H1 (cell line): ENCODE measurements at regions not wholly inside any gene's neighbourhood (a gene's known extent, or its start where the extent isn't known, plus 50 kb on each side); places are given as distances from the start of the nearest gene placed in this dataset.

Experiments used
- ATF2 ChIP-seq: IDR thresholded peaks from 2 replicates; pipeline ENCODE4 v1.6.1; 2012; ENCODE audit warnings: low read length, inconsistent platforms
- CTCF ChIP-seq, 3 experiments: IDR thresholded peaks; 1 replicate in 2 of 3; 2 replicates in 1 of 3; pipeline versions ENCODE4 v1.5.1 to v1.6.1; 2011; ENCODE audit warnings: low read length in 3 of 3, mild to moderate bottlenecking in 3 of 3, inconsistent platforms in 2 of 3, low read depth in 1 of 3, moderate library complexity in 1 of 3; ENCODE audit not compliant: insufficient read depth in 1 of 3; ENCODE audit errors: control extremely low read depth in 1 of 3
- JUND ChIP-seq: IDR thresholded peaks from 2 replicates; pipeline ENCODE4 v1.6.1; 2011; ENCODE audit warnings: mild to moderate bottlenecking, improper control_type of control experiment, low read length
- RAD21 ChIP-seq, 2 experiments: IDR thresholded peaks in 1 of 2; conservative IDR thresholded peaks in 1 of 2; 2 replicates each; pipeline ENCODE4 v1.6.1; 2011; ENCODE audit warnings: low read depth in 2 of 2, low read length in 2 of 2, improper control_type of control experiment in 1 of 2, inconsistent platforms in 1 of 2, mild to moderate bottlenecking in 1 of 2, moderate library complexity in 1 of 2

- TF ChIP-seq ATF2 (no peak), CTCF (IDR thresholded peaks at IDR 0.05; ENCODE audit: control extremely low read depth in 1 of 3, insufficient read depth in 1 of 3, low read depth in 1 of 3, low read length in 3 of 3) (no peak), JUND (no peak), RAD21 (IDR thresholded peaks at IDR 0.05 in 1 of 2, conservative IDR thresholded peaks at IDR 0.05 in 1 of 2; ENCODE audit: low read depth in 2 of 2, low read length in 2 of 2) (no peak)
- TF ChIP-seq, all 59 proteins: peak for 0
These were observed 373.6 kb upstream of the TRIB2 start (continued) for GRCh38 chr2:12343141-12343540.
